GM12878 (cell line): ENCODE measurements at regions not wholly inside any gene's neighbourhood (a gene's known extent, or its start where the extent isn't known, plus 50 kb on each side); places are given as distances from the start of the nearest gene placed in this dataset.

Source experiments
- ATAC-seq: fragments of 200-7000 bp; cut with Tn5 transposase; 3 replicates; pipeline ENCODE4 v1.9.1; 2020; ENCODE audit warnings: mild to moderate bottlenecking, moderate library complexity
- BruUV-seq: library from RNA; stranded (reverse); fragments of 400-500 nt; replicated peaks from 2 replicates; lab custom pipeline; 2021; lab: Mats Ljungman, UMichigan
- CTCF ChIA-PET: fragments of 300-600 bp; sonication (Branson Sonifier 250); formaldehyde crosslinking; extraction: SDS; loops from one replicate; lab custom pipeline; 2021; ENCODE audit warnings: inconsistent platforms; lab: Yijun Ruan, JAX
- POLR2A ChIA-PET: fragments of 350-600 bp; formaldehyde crosslinking; extraction: SDS; loops from one replicate; lab custom pipeline; 2021; ENCODE audit warnings: inconsistent platforms; lab: Charles Lee
- RAD21 ChIA-PET: fragments of 300-600 bp; sonication (Branson Sonifier 250); formaldehyde crosslinking; loops from one replicate; lab custom pipeline; 2023; ENCODE audit warnings: antibody characterized with exemption; ENCODE audit not compliant: unreplicated experiment; lab: Charles Lee
- SMC1A ChIA-PET: fragments of 300-600 bp; sonication (Branson Sonifier 250); formaldehyde crosslinking; loops from one replicate; lab custom pipeline; 2023; ENCODE audit not compliant: unreplicated experiment, uncharacterized antibody; lab: Charles Lee
- DNase-seq: peaks from one replicate; pipeline ENCODE4 v3.0.0-alpha.2; 2011; ENCODE audit warnings: low read depth, low spot score
- FAIRE-seq: peaks from 3 replicates; lab custom pipeline; 2011; peaks lifted over from hg19 to GRCh38; lab: Jason Lieb, UNC
- H2AFZ ChIP-seq: 2 replicates; pipeline ENCODE4 v1.6.0; 2011; ENCODE audit warnings: low read depth, low read length, control low read depth; ENCODE audit not compliant: control insufficient read depth
- H3K27ac ChIP-seq: 2 replicates; pipeline ENCODE4 v1.5.1; 2011; ENCODE audit warnings: control low read depth; ENCODE audit not compliant: control insufficient read depth, insufficient read depth
- H3K27me3 ChIP-seq, 2 experiments: replicated peaks in 1 of 2; 2 replicates each; pipeline versions ENCODE4 v1.6.0 to v1.6.1; 2011; ENCODE audit warnings: low read length in 1 of 2; ENCODE audit not compliant: control insufficient read depth in 2 of 2, insufficient read depth in 2 of 2
- H3K36me3 ChIP-seq, 2 experiments: 2 replicates each; pipeline ENCODE4 v1.5.1; 2011; ENCODE audit warnings: low read length in 1 of 2; ENCODE audit not compliant: control insufficient read depth in 2 of 2, insufficient read depth in 2 of 2
- H3K4me1 ChIP-seq: 2 replicates; pipeline ENCODE4 v1.6.1; 2011; ENCODE audit warnings: mild to moderate bottlenecking, low read length, moderate library complexity, mixed read lengths; ENCODE audit not compliant: control insufficient read depth, insufficient read depth
- H3K4me2 ChIP-seq: 2 replicates; pipeline ENCODE4 v1.6.0; 2011; ENCODE audit warnings: control low read depth; ENCODE audit not compliant: control insufficient read depth, insufficient read depth
- H3K4me3 ChIP-seq: fragments of 200-600 bp; sonication (generic); 2 replicates; pipeline ENCODE4 v1.5.1; 2016
- H3K79me2 ChIP-seq: 2 replicates; pipeline ENCODE4 v1.6.0; 2011; ENCODE audit warnings: low read length; ENCODE audit not compliant: control insufficient read depth, insufficient read depth
- H3K9ac ChIP-seq: 2 replicates; pipeline ENCODE4 v1.8.0; 2011; ENCODE audit warnings: low read length, control low read depth, mixed read lengths; ENCODE audit not compliant: control insufficient read depth, insufficient read depth
- H3K9me3 ChIP-seq: replicated peaks from 3 replicates; pipeline ENCODE4 v1.5.1; 2011; ENCODE audit warnings: mild to moderate bottlenecking, low read length; ENCODE audit not compliant: control insufficient read depth, insufficient read depth
- H4K20me1 ChIP-seq: 2 replicates; pipeline ENCODE4 v1.6.0; 2011; ENCODE audit not compliant: control insufficient read depth, insufficient read depth
- BCL11A ChIP-seq: IDR thresholded peaks from 2 replicates; pipeline ENCODE4 v1.6.1; 2011; ENCODE audit warnings: low read depth, low read length
- CEBPZ ChIP-seq: fragments of 150-350 bp; IDR thresholded peaks from 2 replicates; pipeline ENCODE4 v1.6.1; 2016; ENCODE audit warnings: low read depth, low read length
- CHD2 ChIP-seq: IDR thresholded peaks from 2 replicates; pipeline ENCODE4 v1.6.1; 2011; ENCODE audit warnings: low read depth, low read length, improper control_type of control experiment, borderline replicate concordance
- ELK1 ChIP-seq: IDR thresholded peaks from 2 replicates; pipeline ENCODE4 v1.6.1; 2012; ENCODE audit warnings: low read depth, low read length, improper control_type of control experiment
- IKZF2 ChIP-seq, 2 experiments: fragments of 450-650 bp; IDR thresholded peaks; 2 replicates each; pipeline ENCODE4 v1.6.1; 2017; ENCODE audit warnings: mild to moderate bottlenecking in 2 of 2, moderate library complexity in 2 of 2
- KAT2A ChIP-seq: conservative IDR thresholded peaks from 2 replicates; pipeline ENCODE4 v1.6.1; 2011; ENCODE audit warnings: low read depth, low read length; ENCODE audit not compliant: control insufficient read depth
- PBX3 ChIP-seq: IDR thresholded peaks from 2 replicates; pipeline ENCODE4 v1.6.1; 2011; ENCODE audit warnings: mild to moderate bottlenecking, low read depth, low read length, moderate library complexity; ENCODE audit not compliant: insufficient replicate concordance
- PKNOX1 ChIP-seq: fragments of 450-650 bp; IDR thresholded peaks from 2 replicates; pipeline ENCODE4 v1.6.1; 2016; ENCODE audit warnings: mild to moderate bottlenecking
- PML ChIP-seq: IDR thresholded peaks from 2 replicates; pipeline ENCODE4 v1.6.1; 2012; ENCODE audit warnings: low read length, inconsistent platforms
- SIX5 ChIP-seq: IDR thresholded peaks from 2 replicates; pipeline ENCODE4 v1.6.1; 2011; ENCODE audit warnings: mild to moderate bottlenecking, low read depth, low read length, moderate library complexity; ENCODE audit not compliant: severe bottlenecking
- SRF ChIP-seq, 2 experiments: IDR thresholded peaks; 2 replicates each; pipeline ENCODE4 v1.6.1; 2011; ENCODE audit warnings: low read depth in 2 of 2, low read length in 2 of 2, mild to moderate bottlenecking in 1 of 2, moderate library complexity in 1 of 2
- TARDBP ChIP-seq: IDR thresholded peaks from 2 replicates; pipeline ENCODE4 v1.6.1; 2016; ENCODE audit warnings: borderline replicate concordance
- WRNIP1 ChIP-seq: IDR thresholded peaks from 2 replicates; pipeline ENCODE4 v1.6.1; 2011; ENCODE audit warnings: low read depth, low read length, improper control_type of control experiment, borderline replicate concordance
- ZSCAN29 ChIP-seq: fragments of 450-650 bp; IDR thresholded peaks from 2 replicates; pipeline ENCODE4 v1.6.1; 2017; ENCODE audit warnings: mild to moderate bottlenecking, moderate library complexity
- ZZZ3 ChIP-seq: IDR thresholded peaks from 2 replicates; pipeline ENCODE4 v1.6.1; 2011; ENCODE audit warnings: low read depth; ENCODE audit not compliant: control insufficient read depth, insufficient read length
- WGBS: methylation state at CpG from one replicate; pipeline ENCODE4 v1.1.6; 2016; ENCODE audit warnings: low lambda C conversion rate; ENCODE audit not compliant: insufficient replicate concordance, insufficient coverage; ENCODE audit errors: missing lambda C conversion rate; 5-methylcytosine and 5-hydroxymethylcytosine counted together
- in situ Hi-C: fragments of 300-500 bp; cut with MboI; formaldehyde crosslinking; loops from 9 replicates; pipeline ENCODE4 v1.14.3; 2018; ENCODE audit warnings: mixed read lengths
- intact Hi-C: fragments of 100-400 bp; cut with micrococcal nuclease; formaldehyde crosslinking; loops from one replicate; pipeline ENCODE4 v1.14.2; 2022; ENCODE audit not compliant: unreplicated experiment

GRCh38 chr6:28648878-28649375, 123.2 kb downstream of the GPX5 start:
- in situ Hi-C loops (no loop called here), intact Hi-C loops (loop anchor here (1.0 kb wide), 1 partner anchor 9 kb away; no protein-coding TSS in a partner anchor)
- peak overlapping the region; percentile 78 for H3K4me3 ChIP-seq
- RAD21 ChIA-PET: no interaction called here
- SMC1A ChIA-PET: interaction anchor here (0.6 to 0.8 kb wide), 3 partner anchors 9 to 633 kb away, joined by 3 to 4 read pairs (median 3); no protein-coding TSS in a partner anchor
- no peak overlapping the region for H3K27ac ChIP-seq
- POLR2A ChIA-PET: interaction anchor here (0.6 kb wide), 1 partner anchor 910 kb away, joined by 8 read pairs; no protein-coding TSS in a partner anchor
- no peaks in the 10 kb centered on the region for H3K79me2 ChIP-seq
- no peaks in the 10 kb centered on the region for H3K36me3 ChIP-seq
- peak overlapping the region; percentile 90 for H2AFZ ChIP-seq
- no peaks in the 10 kb centered on the region for H4K20me1 ChIP-seq
- no TSS peak for BruUV-seq
- CTCF ChIA-PET: interaction anchor here (0.8 kb wide), 1 partner anchor 25 kb away, joined by 3 read pairs; no protein-coding TSS in a partner anchor
- peak overlapping the region; percentile 96 for H3K4me2 ChIP-seq
- 7% methylated on average over 10 of the region's 10 CpGs for WGBS
- peak; percentile 51; the same call in 2 of the 3 replicates for ATAC-seq
- peak overlapping the region; percentile 53 for H3K9ac ChIP-seq
- no peak for DNase-seq
- H3K9me3 ChIP-seq: no peaks in the 10 kb centered on the region
- TF ChIP-seq ZSCAN29: no peak
- TF ChIP-seq BCL11A: no peak
- no peak for TF ChIP-seq PKNOX1
- no peak for TF ChIP-seq IKZF2 (IDR thresholded peaks at IDR 0.05)
- no peak for TF ChIP-seq SRF (IDR thresholded peaks at IDR 0.05; ENCODE audit: low read depth in 2 of 2, low read length in 2 of 2)
- no peak for TF ChIP-seq ZZZ3
- no peak for TF ChIP-seq PML
- no peak for TF ChIP-seq TARDBP
- no peak for TF ChIP-seq SIX5
- no peak for TF ChIP-seq KAT2A
- no peak for TF ChIP-seq WRNIP1
- no peak for TF ChIP-seq PBX3
- no peak for TF ChIP-seq CHD2
- no peak for TF ChIP-seq CEBPZ
- no peak for TF ChIP-seq ELK1
- H3K4me1 ChIP-seq: no peaks in the 10 kb centered on the region
- H3K27me3 ChIP-seq: no peaks in the 10 kb centered on the region
- FAIRE-seq: no peak
